SK-N-MC (cell line): ENCODE measurements at regions not wholly inside any gene's neighbourhood (a gene's known extent, or its start where the extent isn't known, plus 50 kb on each side); places are given as distances from the start of the nearest gene placed in this dataset.

Experiments used
- EZH2 ChIP-seq: fragments of 200-600 bp; sonication (generic); IDR thresholded peaks from one replicate; pipeline ENCODE4 v1.6.1; 2017; ENCODE audit warnings: antibody characterized with exemption
- POLR2AphosphoS5 ChIP-seq: IDR thresholded peaks from 2 replicates; pipeline ENCODE4 v1.6.1; 2012; ENCODE audit warnings: mild to moderate bottlenecking, low read depth, low read length, borderline replicate concordance

DNA sequence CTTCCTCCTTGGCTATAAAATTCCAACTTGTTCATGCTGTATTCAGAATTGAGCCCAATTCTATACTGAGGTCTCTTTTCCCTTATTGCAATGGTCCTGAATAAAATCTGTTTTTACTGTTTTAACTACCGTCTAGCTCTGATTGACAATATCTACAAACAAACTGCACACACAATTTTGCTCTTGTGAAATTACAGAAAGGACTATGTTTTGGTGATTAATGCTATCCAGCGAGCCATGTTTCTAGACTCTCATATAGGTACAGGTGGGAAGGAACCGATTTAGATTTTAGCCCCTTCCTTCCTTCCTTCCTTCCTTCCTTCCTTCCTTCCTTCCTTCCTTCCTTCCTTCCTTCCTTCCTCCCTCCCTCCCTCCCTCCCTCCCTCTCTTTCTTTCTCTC, 254.4 kb downstream of the SLC4A3 start:
- TF ChIP-seq POLR2AphosphoS5 (no peak), EZH2 (no peak)
